Panc1 (cell line): ENCODE measurements at regions not wholly inside any gene's neighbourhood (a gene's known extent, or its start where the extent isn't known, plus 50 kb on each side); places are given as distances from the start of the nearest gene placed in this dataset.
"Not testable (repeated sequence)": the region's sequence is repeated elsewhere in the genome, so short reads cannot be mapped to it uniquely, and the experiment has no call there.

ENCODE experiments used
- ATAC-seq: fragments of 200-7000 bp; cut with Tn5 transposase; 2 replicates; pipeline ENCODE4 v1.9.1; 2020; ENCODE audit warnings: mild to moderate bottlenecking, moderate library complexity
- BruUV-seq: library from RNA; stranded (reverse); fragments of 400-500 nt; replicated peaks from 2 replicates; lab custom pipeline; 2021; lab: Mats Ljungman, UMichigan
- CTCF ChIA-PET: fragments of 300-600 bp; sonication (Branson Sonifier 250); formaldehyde crosslinking; loops from one replicate; lab custom pipeline; 2022; ENCODE audit warnings: antibody characterized with exemption; lab: Charles Lee
- POLR2A ChIA-PET: fragments of 300-600 bp; sonication (Branson Sonifier 250); formaldehyde crosslinking; loops from one replicate; lab custom pipeline; 2022; ENCODE audit warnings: antibody characterized with exemption; lab: Charles Lee
- DNase-seq: peaks from one replicate; pipeline ENCODE4 v3.0.0-alpha.2; 2010; ENCODE audit warnings: low read depth, low spot score
- H3K27ac ChIP-seq: 2 replicates; pipeline ENCODE4 v1.5.1; 2011; ENCODE audit warnings: mild to moderate bottlenecking, low read length, inconsistent platforms
- H3K27me3 ChIP-seq: fragments of 200-500 bp; sonication (Bioruptor generic); 2 replicates; pipeline ENCODE4 v1.6.0; 2014; ENCODE audit warnings: low read length, inconsistent platforms; ENCODE audit not compliant: control insufficient read depth, insufficient read depth
- H3K36me3 ChIP-seq: fragments of 200-500 bp; sonication (Bioruptor generic); 2 replicates; pipeline ENCODE4 v1.5.1; 2014; ENCODE audit warnings: inconsistent platforms, mild to moderate bottlenecking, low read length, moderate library complexity; ENCODE audit not compliant: control insufficient read depth, insufficient read depth
- H3K4me1 ChIP-seq: 2 replicates; pipeline ENCODE4 v1.5.1; 2011; ENCODE audit warnings: inconsistent platforms, mild to moderate bottlenecking, low read length, moderate library complexity; ENCODE audit not compliant: control insufficient read depth, insufficient read depth
- H3K4me3 ChIP-seq, 2 experiments: 2 replicates each; pipeline ENCODE4 v1.5.1; 2011 to 2012; ENCODE audit warnings: low read depth in 2 of 2, low read length in 2 of 2, mild to moderate bottlenecking in 2 of 2, inconsistent platforms in 1 of 2, moderate library complexity in 1 of 2
- H3K9me3 ChIP-seq: fragments of 200-500 bp; sonication (Bioruptor generic); 2 replicates; pipeline ENCODE4 v1.5.1; 2014; ENCODE audit warnings: low read depth, mild to moderate bottlenecking, inconsistent platforms, low read length, moderate library complexity; ENCODE audit not compliant: control insufficient read depth, insufficient read depth
- CTCF ChIP-seq: fragments of 450-650 bp; IDR thresholded peaks from 2 replicates; pipeline ENCODE4 v1.5.1; 2017; ENCODE audit warnings: mild to moderate bottlenecking
- POLR2AphosphoS5 ChIP-seq: IDR thresholded peaks from 2 replicates; pipeline ENCODE4 v1.6.1; 2012; ENCODE audit warnings: mild to moderate bottlenecking, low read depth, low read length, moderate library complexity
- REST ChIP-seq, 2 experiments: IDR thresholded peaks; 2 replicates each; pipeline ENCODE4 v1.6.1; 2011 to 2012; ENCODE audit warnings: low read depth in 2 of 2, control low read depth in 1 of 2, low read length in 1 of 2, mild to moderate bottlenecking in 1 of 2, moderate library complexity in 1 of 2; ENCODE audit not compliant: insufficient read depth in 1 of 2
- SIN3A ChIP-seq: IDR thresholded peaks from 2 replicates; pipeline ENCODE4 v1.6.1; 2012; ENCODE audit warnings: low read depth, mild to moderate bottlenecking, low read length, moderate library complexity, borderline replicate concordance; ENCODE audit not compliant: insufficient read depth
- TCF7L2 ChIP-seq: IDR thresholded peaks from 2 replicates; pipeline ENCODE4 v1.6.1; 2011; ENCODE audit warnings: mild to moderate bottlenecking, low read depth, low read length, inconsistent platforms
- in situ Hi-C: cut with HindIII; loops from 2 replicates; pipeline ENCODE4 v1.10.0; 2016; ENCODE audit warnings: low sequenced_read_pairs, low pct_unique_long_range_greater_than_20kb
- intact Hi-C: fragments of 100-400 bp; cut with micrococcal nuclease; formaldehyde crosslinking; loops from one replicate; pipeline ENCODE4 v1.10.0; 2022; ENCODE audit not compliant: unreplicated experiment

DNA sequence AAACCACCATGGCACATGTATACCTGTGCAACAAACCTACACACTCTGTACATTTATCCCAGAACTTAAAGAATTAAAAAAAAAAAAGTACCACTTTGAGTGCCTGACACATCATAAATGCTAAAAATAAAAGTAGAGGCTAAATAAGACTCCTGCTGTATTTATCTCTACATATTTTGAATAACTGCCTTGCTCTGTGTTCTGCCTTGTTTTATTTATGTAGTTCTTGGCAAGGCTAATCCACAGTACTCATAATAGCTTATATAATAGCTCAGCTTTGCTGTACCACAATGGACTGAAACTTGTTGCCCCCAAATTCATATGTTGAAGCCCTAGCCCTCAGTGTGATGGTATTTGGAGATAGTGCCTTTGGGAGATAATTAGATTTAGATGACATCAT is 95.4 kb upstream of the ADAMTS9 start:
- intact Hi-C loops (no loop called here), in situ Hi-C loops (no loop called here)
- no peaks in the 10 kb centered on the region; the same call in 1 of the 2 replicates for H3K36me3 ChIP-seq
- ChIA-PET CTCF (no interaction called here), POLR2A (no interaction called here)
- H3K4me1 ChIP-seq = no peaks in the 10 kb centered on the region
- no peak overlapping the region for H3K27ac ChIP-seq
- H3K9me3 ChIP-seq = no peaks in the 10 kb centered on the region
- ATAC-seq (no peak), DNase-seq (no peak)
- no peaks in the 10 kb centered on the region for H3K27me3 ChIP-seq
- BruUV-seq = no TSS peak
- H3K4me3 ChIP-seq = no peak overlapping the region
- no peak for TF ChIP-seq POLR2AphosphoS5
- no peak for TF ChIP-seq TCF7L2
- no peak for TF ChIP-seq SIN3A
- TF ChIP-seq CTCF = no peak
- TF ChIP-seq REST (IDR thresholded peaks at IDR 0.05; ENCODE audit: insufficient read depth in 1 of 2, low read depth in 2 of 2, low read length in 1 of 2) = no peak

DNA sequence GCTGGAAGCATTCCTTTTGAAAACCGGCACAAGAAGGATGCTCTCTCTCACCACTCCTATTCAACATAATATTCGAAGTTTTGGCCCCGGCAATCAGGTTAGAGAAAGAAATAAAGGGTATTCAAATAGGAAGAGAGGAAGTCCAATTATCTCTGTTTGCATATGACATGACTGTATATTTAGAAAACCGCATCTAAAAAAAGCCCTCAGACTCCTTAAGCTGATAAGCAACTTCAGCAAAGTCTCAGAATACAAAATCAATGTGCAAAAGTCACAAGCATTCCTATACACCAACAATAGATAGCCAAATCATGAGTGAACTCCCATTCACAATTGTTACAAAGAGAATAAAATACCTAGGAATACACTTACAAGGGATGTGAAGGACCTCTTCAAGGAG is 93.1 kb upstream of the ADAMTS9 start:
- H3K36me3 ChIP-seq, BruUV-seq, DNase-seq, intact Hi-C loops, CTCF ChIA-PET, in situ Hi-C loops, POLR2A ChIA-PET, H3K4me1 ChIP-seq, ATAC-seq, H3K4me3 ChIP-seq, H3K9me3 ChIP-seq, H3K27ac ChIP-seq, H3K27me3 ChIP-seq: not testable (repeated sequence)

- Histone ChIP-seq H3K36me3 (no peaks in the 10 kb centered on the region), H3K9me3 (no peaks in the 10 kb centered on the region), H3K4me3 (no peak overlapping the region), H3K27ac (no peak overlapping the region), H3K4me1 (no peaks in the 10 kb centered on the region), H3K27me3 (no peaks in the 10 kb centered on the region)
- POLR2A ChIA-PET = no interaction called here
- ATAC-seq (no peak), DNase-seq (no peak)
- CTCF ChIA-PET = no interaction called here
- intact Hi-C loops = no loop called here
- BruUV-seq = no TSS peak
- TF ChIP-seq TCF7L2 (no peak), SIN3A (no peak), REST (IDR thresholded peaks at IDR 0.05; ENCODE audit: insufficient read depth in 1 of 2, low read depth in 2 of 2, low read length in 1 of 2) (no peak), CTCF (no peak), POLR2AphosphoS5 (no peak)
- in situ Hi-C loops = no loop called here
Measured at GRCh38 chr3:64773137-64773536, 85.3 kb upstream of the ADAMTS9 start.
